Neural progenitor cell (in vitro differentiated cells): ENCODE measurements at regions not wholly inside any gene's neighbourhood (a gene's known extent, or its start where the extent isn't known, plus 50 kb on each side); places are given as distances from the start of the nearest gene placed in this dataset.

Experiments used
- EZH2 ChIP-seq: fragments of 200-600 bp; sonication (generic); IDR thresholded peaks from 2 replicates; pipeline ENCODE4 v1.6.1; 2017; ENCODE audit warnings: antibody characterized with exemption, mild to moderate bottlenecking, moderate library complexity
- TF ChIP-seq, protein P1 (sequence below): fragments of 200-600 bp; sonication (generic); IDR thresholded peaks from 2 replicates; pipeline ENCODE4 v1.5.1; 2017; ENCODE audit warnings: antibody characterized with exemption, mild to moderate bottlenecking

DNA sequence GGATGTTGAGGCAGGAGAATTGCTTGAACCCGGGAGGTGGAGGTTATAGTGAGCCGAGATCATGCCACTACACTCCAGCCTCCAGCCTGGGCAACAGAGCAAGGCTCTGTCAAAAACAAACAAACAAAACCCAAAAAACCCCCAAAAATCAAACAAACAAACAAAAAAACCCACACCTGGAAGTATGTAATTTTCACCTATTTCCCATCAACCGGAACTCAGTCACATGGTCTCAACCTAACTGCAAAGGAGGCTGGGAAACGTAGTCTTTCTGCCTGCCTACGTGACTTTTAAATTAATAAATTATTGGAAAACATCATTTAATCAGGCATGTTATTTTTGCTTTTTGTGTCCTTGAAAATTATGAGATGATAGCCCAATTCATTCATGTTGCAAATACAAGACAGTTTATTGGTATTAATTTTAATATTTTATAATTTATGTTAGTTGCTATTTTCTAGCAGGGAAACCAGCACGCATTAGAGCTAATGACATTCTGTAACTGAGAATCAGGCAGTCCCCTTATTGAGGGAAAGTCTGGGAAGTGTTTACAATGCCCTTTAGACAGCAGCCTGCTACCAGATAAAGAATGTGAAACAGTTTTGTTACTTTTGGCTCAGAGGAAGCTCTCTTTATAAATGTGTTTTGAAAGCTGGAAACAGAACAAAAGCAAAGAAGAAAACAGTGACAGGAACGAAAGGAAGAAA is 110.3 kb downstream of the NXNL2 start:
- TF ChIP-seq, protein P1, sequence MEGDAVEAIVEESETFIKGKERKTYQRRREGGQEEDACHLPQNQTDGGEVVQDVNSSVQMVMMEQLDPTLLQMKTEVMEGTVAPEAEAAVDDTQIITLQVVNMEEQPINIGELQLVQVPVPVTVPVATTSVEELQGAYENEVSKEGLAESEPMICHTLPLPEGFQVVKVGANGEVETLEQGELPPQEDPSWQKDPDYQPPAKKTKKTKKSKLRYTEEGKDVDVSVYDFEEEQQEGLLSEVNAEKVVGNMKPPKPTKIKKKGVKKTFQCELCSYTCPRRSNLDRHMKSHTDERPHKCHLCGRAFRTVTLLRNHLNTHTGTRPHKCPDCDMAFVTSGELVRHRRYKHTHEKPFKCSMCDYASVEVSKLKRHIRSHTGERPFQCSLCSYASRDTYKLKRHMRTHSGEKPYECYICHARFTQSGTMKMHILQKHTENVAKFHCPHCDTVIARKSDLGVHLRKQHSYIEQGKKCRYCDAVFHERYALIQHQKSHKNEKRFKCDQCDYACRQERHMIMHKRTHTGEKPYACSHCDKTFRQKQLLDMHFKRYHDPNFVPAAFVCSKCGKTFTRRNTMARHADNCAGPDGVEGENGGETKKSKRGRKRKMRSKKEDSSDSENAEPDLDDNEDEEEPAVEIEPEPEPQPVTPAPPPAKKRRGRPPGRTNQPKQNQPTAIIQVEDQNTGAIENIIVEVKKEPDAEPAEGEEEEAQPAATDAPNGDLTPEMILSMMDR: no peak
- TF ChIP-seq EZH2: no peak
